CD14-positive monocyte (primary cell): ENCODE measurements at regions not wholly inside any gene's neighbourhood (a gene's known extent, or its start where the extent isn't known, plus 50 kb on each side); places are given as distances from the start of the nearest gene placed in this dataset.

Experiments
- DNase-seq, 3 donors: peaks; one replicate each; pipeline ENCODE4 v3.0.0-alpha.2; 2011 to 2022
- H2AFZ ChIP-seq: 2 replicates; pipeline ENCODE4 v1.6.0; 2012; ENCODE audit warnings: mild to moderate bottlenecking, low read depth, low read length, inconsistent platforms; ENCODE audit not compliant: insufficient read depth, poor library complexity, severe bottlenecking
- H3K27ac ChIP-seq, 2 donors: 1 replicate in 1 of 2; 2 replicates in 1 of 2; pipeline ENCODE4 v1.5.1; 2012 to 2013; ENCODE audit warnings: low read length in 2 of 2, control low read depth in 1 of 2, inconsistent platforms in 1 of 2, low read depth in 1 of 2, mild to moderate bottlenecking in 1 of 2
- H3K27me3 ChIP-seq, 2 donors: one replicate each; pipeline versions ENCODE4 v1.6.0 to v1.6.1; 2011 to 2013; ENCODE audit warnings: low read length in 2 of 2; ENCODE audit not compliant: control insufficient read depth in 2 of 2, insufficient read depth in 2 of 2
- H3K36me3 ChIP-seq, 2 donors: replicated peaks in 1 of 2; 1 replicate in 1 of 2; 2 replicates in 1 of 2; pipeline versions ENCODE4 v1.5.1 to v1.6.1; 2012 to 2013; ENCODE audit warnings: low read length in 2 of 2, control low read depth in 1 of 2, inconsistent platforms in 1 of 2, mild to moderate bottlenecking in 1 of 2; ENCODE audit not compliant: insufficient read depth in 2 of 2, control insufficient read depth in 1 of 2
- H3K4me1 ChIP-seq, 2 donors: 1 replicate in 1 of 2; 2 replicates in 1 of 2; pipeline versions ENCODE4 v1.5.1 to v1.6.1; 2012 to 2013; ENCODE audit warnings: low read length in 2 of 2, control low read depth in 1 of 2, inconsistent platforms in 1 of 2, mild to moderate bottlenecking in 1 of 2, moderate library complexity in 1 of 2; ENCODE audit not compliant: insufficient read depth in 2 of 2, control insufficient read depth in 1 of 2
- H3K4me2 ChIP-seq: replicated peaks from 2 replicates; pipeline ENCODE3; 2012; ENCODE audit warnings: low read length, moderate library complexity, mild to moderate bottlenecking; ENCODE audit not compliant: poor library complexity, severe bottlenecking; ENCODE audit errors: extremely low read depth
- H3K4me3 ChIP-seq, 3 experiments: fragments of 200-600 bp in 1 of 3; sonication (generic) in 1 of 3; replicated peaks in 1 of 3; 1 replicate in 2 of 3; 2 replicates in 1 of 3; pipeline ENCODE4 v1.5.1; 2011 to 2013; ENCODE audit warnings: low read length in 3 of 3, mild to moderate bottlenecking in 3 of 3, control low read depth in 2 of 3, low read depth in 2 of 3, inconsistent platforms in 1 of 3, moderate library complexity in 1 of 3
- H3K79me2 ChIP-seq: 2 replicates; pipeline ENCODE4 v1.6.0; 2012; ENCODE audit warnings: mild to moderate bottlenecking, control low read depth, inconsistent platforms, low read length, moderate library complexity; ENCODE audit not compliant: insufficient read depth
- H3K9ac ChIP-seq: 2 replicates; pipeline ENCODE4 v1.6.0; 2017; ENCODE audit warnings: low read length, mild to moderate bottlenecking; ENCODE audit not compliant: insufficient read depth, poor library complexity, severe bottlenecking
- H3K9me3 ChIP-seq, 2 donors: replicated peaks in 1 of 2; 1 replicate in 1 of 2; 2 replicates in 1 of 2; pipeline versions ENCODE4 v1.5.1 to v1.6.1; 2012 to 2013; ENCODE audit warnings: low read length in 2 of 2, control low read depth in 1 of 2; ENCODE audit not compliant: control insufficient read depth in 1 of 2, insufficient read depth in 1 of 2
- H4K20me1 ChIP-seq: 2 replicates; pipeline ENCODE4 v1.6.0; 2012; ENCODE audit warnings: mild to moderate bottlenecking, low read length, control low read depth, moderate library complexity; ENCODE audit not compliant: insufficient read depth
- H3K27ac Mint-ChIP-seq, 7 donors: one replicate each; pipeline ENCODE4 v1.8.0; 2020; ENCODE audit warnings: mild to moderate bottlenecking in 7 of 7, mixed read lengths in 7 of 7, moderate library complexity in 6 of 7, inconsistent platforms in 2 of 7
- H3K27me3 Mint-ChIP-seq, 3 donors: one replicate each; pipeline ENCODE4 v1.8.0; 2021 to 2022; ENCODE audit warnings: low read depth in 3 of 3, mild to moderate bottlenecking in 3 of 3, mixed read lengths in 3 of 3, moderate library complexity in 3 of 3, inconsistent platforms in 1 of 3
- H3K36me3 Mint-ChIP-seq, 2 donors: one replicate each; pipeline ENCODE4 v1.8.0; 2020; ENCODE audit warnings: mixed read lengths in 2 of 2, inconsistent platforms in 1 of 2, mild to moderate bottlenecking in 1 of 2
- H3K4me1 Mint-ChIP-seq: one replicate; pipeline ENCODE4 v1.8.0; 2020; ENCODE audit warnings: mild to moderate bottlenecking, mixed read lengths
- H3K4me3 Mint-ChIP-seq, 2 donors: one replicate each; pipeline ENCODE4 v1.8.0; 2020; ENCODE audit warnings: mild to moderate bottlenecking in 2 of 2, mixed read lengths in 2 of 2, moderate library complexity in 1 of 2
- H3K9me3 Mint-ChIP-seq, 7 donors: one replicate each; pipeline ENCODE4 v1.8.0; 2020 to 2022; ENCODE audit warnings: mixed read lengths in 7 of 7, mild to moderate bottlenecking in 6 of 7, moderate library complexity in 6 of 7, inconsistent platforms in 2 of 7
- WGBS: methylation state at CpG from one replicate; pipeline ENCODE4 v1.1.5; 2013; ENCODE audit warnings: missing lambda C conversion rate; ENCODE audit not compliant: insufficient coverage; 5-methylcytosine and 5-hydroxymethylcytosine counted together
- intact Hi-C, 2 donors: fragments of 100-400 bp; cut with micrococcal nuclease; formaldehyde crosslinking; loops; one replicate each; pipeline versions ENCODE4 v1.15.0 to v1.15.1; 2023
- TF ChIP-seq, protein P1 (sequence below): fragments of 200-600 bp; IDR thresholded peaks from one replicate; pipeline ENCODE4 v1.8.0; 2022; ENCODE audit warnings: antibody characterized with exemption, mild to moderate bottlenecking

DNA sequence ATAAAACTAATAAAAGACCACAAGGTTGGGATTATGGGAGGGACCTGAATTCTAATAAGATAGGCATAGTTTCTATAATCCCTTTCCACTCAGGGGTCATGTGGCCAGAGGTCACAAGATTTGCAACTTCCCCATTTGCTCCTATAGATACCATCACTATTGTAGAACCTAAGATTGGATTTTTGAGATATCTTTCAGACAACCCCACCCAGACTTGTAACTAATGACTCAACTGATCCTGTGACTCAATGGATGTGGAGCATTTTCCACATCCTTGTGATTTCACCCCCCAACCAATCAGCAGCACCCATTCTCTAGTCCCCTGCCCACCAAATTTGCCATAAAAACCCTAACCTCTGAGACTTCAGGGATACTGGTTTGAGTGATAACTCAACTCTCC, 51.9 kb upstream of the PIK3AP1 start:
- no peaks in the 10 kb centered on the region for H3K79me2 ChIP-seq
- no peaks in the 10 kb centered on the region for H3K27me3 ChIP-seq
- H3K9me3 ChIP-seq = peaks cover 13 to 16% of the 10 kb centered on the region in 2 donors
- DNase-seq = peak in 2 of 3 donors; percentile 16 to 31
- H2AFZ ChIP-seq = no peak overlapping the region
- H3K4me1 Mint-ChIP-seq = no peaks in the 10 kb centered on the region
- no peaks in the 10 kb centered on the region for H3K4me1 ChIP-seq
- peaks cover 0 to 5% of the 10 kb centered on the region in 2 donors for H3K36me3 Mint-ChIP-seq
- peaks cover 5 to 20% (median 19%) of the 10 kb centered on the region in 7 donors for H3K9me3 Mint-ChIP-seq
- H3K36me3 ChIP-seq = no peaks in the 10 kb centered on the region
- peak overlapping the region in 1 of 7 donors; percentile 26 for H3K27ac Mint-ChIP-seq
- H3K4me2 ChIP-seq = no peak overlapping the region
- intact Hi-C loops = no loop called here
- no peak overlapping the region for H3K4me3 Mint-ChIP-seq
- H3K27me3 Mint-ChIP-seq = no peaks in the 10 kb centered on the region
- no peak overlapping the region for H3K9ac ChIP-seq
- no peak overlapping the region for H3K27ac ChIP-seq
- no peaks in the 10 kb centered on the region for H4K20me1 ChIP-seq
- TF ChIP-seq, protein P1, sequence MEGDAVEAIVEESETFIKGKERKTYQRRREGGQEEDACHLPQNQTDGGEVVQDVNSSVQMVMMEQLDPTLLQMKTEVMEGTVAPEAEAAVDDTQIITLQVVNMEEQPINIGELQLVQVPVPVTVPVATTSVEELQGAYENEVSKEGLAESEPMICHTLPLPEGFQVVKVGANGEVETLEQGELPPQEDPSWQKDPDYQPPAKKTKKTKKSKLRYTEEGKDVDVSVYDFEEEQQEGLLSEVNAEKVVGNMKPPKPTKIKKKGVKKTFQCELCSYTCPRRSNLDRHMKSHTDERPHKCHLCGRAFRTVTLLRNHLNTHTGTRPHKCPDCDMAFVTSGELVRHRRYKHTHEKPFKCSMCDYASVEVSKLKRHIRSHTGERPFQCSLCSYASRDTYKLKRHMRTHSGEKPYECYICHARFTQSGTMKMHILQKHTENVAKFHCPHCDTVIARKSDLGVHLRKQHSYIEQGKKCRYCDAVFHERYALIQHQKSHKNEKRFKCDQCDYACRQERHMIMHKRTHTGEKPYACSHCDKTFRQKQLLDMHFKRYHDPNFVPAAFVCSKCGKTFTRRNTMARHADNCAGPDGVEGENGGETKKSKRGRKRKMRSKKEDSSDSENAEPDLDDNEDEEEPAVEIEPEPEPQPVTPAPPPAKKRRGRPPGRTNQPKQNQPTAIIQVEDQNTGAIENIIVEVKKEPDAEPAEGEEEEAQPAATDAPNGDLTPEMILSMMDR = no peak
- no peak overlapping the region for H3K4me3 ChIP-seq

DNA sequence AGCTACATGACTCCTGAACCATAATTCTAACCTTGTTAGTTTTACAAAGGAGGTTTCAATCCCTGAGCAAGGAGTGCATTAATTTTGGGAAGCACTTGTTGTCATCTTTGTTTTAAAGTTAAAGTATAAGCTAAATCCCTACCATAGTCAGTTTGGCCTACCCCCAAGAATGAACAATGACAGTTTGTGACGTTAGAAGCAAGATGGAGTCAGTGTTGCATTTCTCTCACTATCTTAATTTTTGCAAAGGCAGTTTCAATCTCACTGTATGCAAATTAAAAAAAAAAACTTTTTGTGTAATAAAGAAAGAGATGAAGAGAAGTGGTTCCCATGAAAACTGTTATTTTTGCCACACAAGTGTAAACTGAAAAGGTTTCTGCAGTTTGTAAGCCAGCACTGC, 50.7 kb upstream of the PIK3AP1 start:
- H3K36me3 Mint-ChIP-seq = peaks cover 0 to 5% of the 10 kb centered on the region in 2 donors
- no peaks in the 10 kb centered on the region for H3K27me3 ChIP-seq
- no peak overlapping the region for H2AFZ ChIP-seq
- H3K4me1 ChIP-seq = no peaks in the 10 kb centered on the region
- H3K9me3 ChIP-seq = peaks cover 13 to 16% of the 10 kb centered on the region in 2 donors
- no peak overlapping the region for H3K9ac ChIP-seq
- no peak overlapping the region for H3K4me3 ChIP-seq
- no peaks in the 10 kb centered on the region for H3K27me3 Mint-ChIP-seq
- no peaks in the 10 kb centered on the region for H3K36me3 ChIP-seq
- TF ChIP-seq, protein P1 = no peak
- no peak overlapping the region for H3K27ac ChIP-seq
- intact Hi-C loops = no loop called here
- H3K27ac Mint-ChIP-seq = no peak overlapping the region
- no peak for DNase-seq
- H4K20me1 ChIP-seq = no peaks in the 10 kb centered on the region
- H3K4me1 Mint-ChIP-seq = no peaks in the 10 kb centered on the region
- no peak overlapping the region for H3K4me2 ChIP-seq
- no peaks in the 10 kb centered on the region for H3K79me2 ChIP-seq
- WGBS = no CpG with 5 or more reads among the region's 1 CpG
- no peak overlapping the region for H3K4me3 Mint-ChIP-seq
- peaks cover 5 to 19% (median 15%) of the 10 kb centered on the region in 7 donors for H3K9me3 Mint-ChIP-seq
